DND-41 (cell line): ENCODE measurements at regions not wholly inside any gene's neighbourhood (a gene's known extent, or its start where the extent isn't known, plus 50 kb on each side); places are given as distances from the start of the nearest gene placed in this dataset.

ENCODE experiments used
- CTCF ChIP-seq: IDR thresholded peaks from 2 replicates; pipeline ENCODE4 v1.5.1; 2012; ENCODE audit warnings: borderline replicate concordance, low read length, moderate library complexity, mild to moderate bottlenecking; ENCODE audit not compliant: poor library complexity, severe bottlenecking; ENCODE audit errors: extremely low read depth
- EZH2 ChIP-seq: IDR thresholded peaks from 3 replicates; pipeline ENCODE4 v1.6.1; 2012; ENCODE audit warnings: borderline replicate concordance, low read depth, mild to moderate bottlenecking, moderate library complexity, low read length, inconsistent platforms; ENCODE audit not compliant: severe bottlenecking

DNA sequence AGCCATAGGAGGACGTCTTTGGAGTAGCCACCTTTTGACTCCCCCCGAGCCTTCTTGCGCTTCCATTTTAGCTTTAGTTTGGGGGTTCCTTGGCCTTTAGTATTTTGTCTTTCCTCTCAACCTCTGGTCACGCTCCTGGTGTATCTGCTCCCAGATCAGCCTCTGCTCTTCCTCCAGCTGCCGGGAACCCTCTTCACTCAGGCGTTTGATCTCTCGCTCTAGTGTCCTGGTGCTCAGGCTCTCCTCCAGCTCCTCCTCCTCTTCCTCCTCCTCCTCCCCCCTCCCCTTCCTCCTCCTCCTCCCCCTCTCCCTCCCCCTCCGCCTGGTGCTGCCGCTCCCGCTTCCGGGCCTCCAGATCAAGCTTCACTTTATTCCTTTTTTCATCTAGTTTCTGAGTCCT is 1082.3 kb upstream of the TMEFF2 start:
- no peak for TF ChIP-seq EZH2
- TF ChIP-seq CTCF: no peak
